NCI-H1694 (cell line): ENCODE measurements at regions not wholly inside any gene's neighbourhood (a gene's known extent, or its start where the extent isn't known, plus 50 kb on each side); places are given as distances from the start of the nearest gene placed in this dataset.

Experiments used
- DNase-seq: peaks from one replicate; lab custom pipeline; 2025; lab: John Stamatoyannopoulos, UW

DNA sequence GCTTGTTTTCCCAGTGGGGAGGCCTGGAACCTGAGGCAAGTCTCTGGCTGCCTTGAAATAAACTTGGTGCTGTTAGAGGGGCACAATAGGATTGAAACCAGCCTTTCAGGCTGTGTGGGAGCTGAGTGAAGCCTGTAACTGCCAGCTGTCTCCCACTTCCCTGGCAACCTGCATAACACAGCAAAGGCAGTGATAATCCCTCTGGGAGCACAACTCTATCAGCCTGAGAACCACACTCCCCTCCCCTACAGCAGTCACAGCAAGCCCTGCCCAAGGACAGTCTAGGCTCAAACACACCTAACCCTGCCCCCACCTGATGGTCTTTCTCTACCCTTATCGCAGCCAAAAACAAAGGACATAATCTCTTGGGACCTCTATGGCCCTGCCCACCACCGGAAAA, 683.8 kb upstream of the ATXN8OS start:
- no peak for DNase-seq

- no peak for DNase-seq
Observed at GRCh38 chr13:69418319-69418718, 689.3 kb upstream of the ATXN8OS start.

GRCh38 chr13:69410761-69411160, 696.9 kb upstream of the ATXN8OS start:
- DNase-seq = no peak

- no peak for DNase-seq
Observed at GRCh38 chr13:69391756-69392155, 715.9 kb upstream of the ATXN8OS start.

GRCh38 chr13:69389899-69390298, 717.7 kb upstream of the ATXN8OS start:
- DNase-seq = no peak

DNA sequence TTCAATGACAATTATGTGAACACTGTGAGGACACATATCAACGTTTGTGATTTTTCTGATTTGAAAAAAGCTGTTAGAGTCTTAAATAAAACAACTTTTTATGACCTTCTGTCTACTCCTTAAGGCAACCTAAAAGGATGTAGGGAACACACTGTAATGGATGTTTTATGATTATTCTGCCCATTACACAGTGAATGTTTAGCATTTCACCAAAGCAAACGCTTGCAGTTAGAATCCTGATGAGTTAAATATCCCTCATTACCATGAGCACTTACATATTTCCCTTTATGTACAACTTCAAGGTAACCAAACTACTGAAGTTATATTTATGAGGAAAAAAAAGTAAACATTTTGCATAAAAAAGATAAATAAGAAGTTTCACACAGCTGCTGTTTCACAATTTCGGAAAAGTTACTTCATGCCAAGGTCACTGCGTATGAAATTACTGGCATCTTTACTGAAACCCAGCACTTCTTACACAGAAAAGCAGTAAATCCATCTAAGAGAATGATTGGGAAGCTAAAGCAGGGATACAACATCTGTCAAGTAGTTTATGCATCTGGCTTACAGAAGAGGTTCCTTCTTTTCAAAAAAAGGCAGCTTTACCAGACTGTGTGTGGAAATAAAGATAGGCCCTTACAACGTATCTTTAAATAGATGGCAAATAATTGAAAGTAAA, 733.7 kb upstream of the ATXN8OS start:
- DNase-seq = no peak

GRCh38 chr13:69363360-69363759, 744.3 kb upstream of the ATXN8OS start:
- DNase-seq = no peak

GRCh38 chr13:69331245-69331644, 776.4 kb upstream of the ATXN8OS start:
- DNase-seq = no peak

- peak; percentile 0 for DNase-seq
Observed at GRCh38 chr13:69324090-69324886, 783.3 kb upstream of the ATXN8OS start.

DNA sequence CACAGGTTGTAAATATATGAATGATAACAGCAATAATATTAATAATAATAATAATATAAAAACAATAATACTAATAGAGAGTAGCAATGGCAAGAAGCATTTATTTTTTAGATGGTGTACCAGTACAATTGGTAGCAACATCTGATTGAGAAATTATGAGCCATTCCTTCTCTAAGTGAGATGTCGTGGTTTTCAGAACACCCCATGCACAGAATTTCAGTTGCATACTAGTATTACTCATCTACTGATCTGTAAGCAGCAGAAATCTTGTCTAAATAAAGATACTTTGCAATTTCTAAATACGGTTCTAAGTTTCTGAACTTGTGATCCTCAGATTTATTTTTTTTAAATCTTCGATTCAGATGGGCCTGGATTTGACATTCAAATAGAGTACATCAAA, 788.0 kb upstream of the ATXN8OS start:
- DNase-seq = no peak

DNA sequence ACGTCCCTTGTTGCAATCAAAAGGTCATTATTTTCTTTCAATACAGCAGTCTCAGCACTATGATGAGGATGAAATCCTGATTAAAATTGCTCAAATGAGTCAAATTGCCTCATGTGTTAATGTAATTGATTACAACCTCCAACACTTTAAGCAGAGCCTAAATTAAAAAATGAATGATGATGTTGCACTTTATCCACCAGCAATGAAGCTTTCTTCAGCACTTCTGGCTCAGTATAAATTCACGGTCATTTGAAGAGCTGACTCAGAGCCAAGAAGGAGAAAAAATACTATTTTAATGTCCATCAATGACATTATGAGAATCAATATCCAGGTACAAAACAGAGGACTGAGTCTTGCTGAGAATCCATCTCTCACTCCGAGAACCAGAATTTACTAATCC, 792.6 kb upstream of the ATXN8OS start:
- no peak for DNase-seq

DNA sequence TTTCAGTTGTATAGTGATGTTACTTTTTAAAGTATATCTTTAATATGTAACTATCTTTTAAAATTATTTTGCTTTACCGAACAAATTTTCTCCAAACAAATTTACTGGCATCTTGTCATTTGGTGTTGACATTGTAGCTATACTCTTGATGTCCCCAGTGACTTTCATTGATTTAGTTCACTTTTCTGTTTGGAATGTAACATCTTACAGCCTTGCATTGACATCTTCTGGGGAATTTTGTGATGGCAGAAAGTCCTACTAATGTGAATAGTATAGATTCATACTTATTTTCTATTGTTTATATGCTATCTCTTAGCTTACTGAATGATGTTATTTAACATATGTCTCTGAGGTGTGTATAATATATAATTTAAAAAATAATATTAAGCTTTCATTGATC, 800.9 kb upstream of the ATXN8OS start:
- no peak for DNase-seq

DNA sequence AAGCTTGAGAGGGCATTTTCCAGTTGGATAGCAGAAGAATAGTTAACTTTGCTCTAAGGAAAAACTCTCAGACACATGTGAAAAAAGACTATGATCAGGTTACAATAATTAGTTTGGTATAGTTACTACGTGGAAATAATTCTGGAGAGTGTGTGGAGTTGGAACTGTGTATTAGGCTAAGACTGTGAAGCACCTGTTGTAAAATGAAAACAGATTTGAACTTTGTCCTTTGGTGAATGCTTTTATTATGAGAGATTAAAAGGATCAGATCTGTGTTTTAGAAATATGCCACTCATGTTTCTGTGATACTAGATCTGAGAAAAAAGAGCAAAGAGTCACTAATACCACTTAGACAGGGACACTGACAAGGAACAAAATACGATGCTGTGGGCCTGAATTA, 807.5 kb upstream of the ATXN8OS start:
- no peak for DNase-seq

DNA sequence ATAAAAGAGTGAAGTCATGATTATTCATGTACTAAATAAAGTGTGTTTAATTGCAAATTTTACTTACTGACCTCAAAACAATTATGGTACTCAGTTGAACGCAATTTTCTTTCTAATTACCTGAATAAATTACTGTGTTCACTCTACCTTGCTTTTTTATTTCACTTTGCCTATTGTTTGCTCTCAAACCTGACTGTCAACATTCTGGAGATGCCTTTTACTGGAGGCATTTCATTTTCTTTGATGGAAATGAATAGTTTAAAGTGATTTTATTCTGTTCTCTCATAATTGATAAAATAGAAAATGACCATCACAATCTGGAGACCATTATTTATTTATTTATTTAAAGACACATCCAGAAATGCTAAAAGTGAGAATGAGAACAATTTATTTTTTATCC, 811.5 kb upstream of the ATXN8OS start:
- DNase-seq = no peak

- no peak for DNase-seq
Observed at GRCh38 chr13:69292789-69293425, 814.7 kb upstream of the ATXN8OS start.

DNA sequence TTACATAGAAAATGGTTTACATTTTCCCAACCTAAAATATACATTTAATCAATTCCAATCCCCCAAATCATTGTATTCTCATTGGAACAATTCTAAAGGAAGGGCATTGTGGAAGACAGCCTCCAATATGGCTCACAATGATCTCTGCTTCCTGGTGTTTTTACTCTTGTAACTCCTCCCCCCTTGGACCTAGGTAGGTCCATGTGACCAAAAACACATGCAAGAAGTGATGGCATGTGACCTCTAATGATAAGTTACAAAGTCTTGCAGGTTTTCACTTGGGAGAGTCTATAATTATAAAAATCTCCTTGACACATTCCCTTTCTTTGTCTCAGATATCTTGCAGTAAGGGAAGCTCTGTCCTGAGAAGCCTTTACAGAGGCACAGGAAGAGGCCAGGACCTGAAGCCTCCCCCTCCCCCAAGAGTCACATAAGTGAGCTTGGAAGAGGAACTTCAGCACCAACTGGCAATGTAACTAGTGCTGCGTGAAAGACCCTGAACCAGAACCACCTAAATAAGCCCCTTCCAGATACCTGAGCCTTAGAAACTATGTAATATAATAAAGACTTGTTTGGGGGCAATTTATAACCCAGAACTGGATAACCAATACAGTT, 816.2 kb upstream of the ATXN8OS start:
- no peak for DNase-seq

GRCh38 chr13:69288026-69288425, 819.6 kb upstream of the ATXN8OS start:
- DNase-seq = no peak

GRCh38 chr13:69287050-69287698, 820.5 kb upstream of the ATXN8OS start:
- no peak for DNase-seq

GRCh38 chr13:69283837-69284236, 823.8 kb upstream of the ATXN8OS start:
- DNase-seq = no peak

GRCh38 chr13:69283301-69283700, 824.3 kb upstream of the ATXN8OS start:
- no peak for DNase-seq

DNA sequence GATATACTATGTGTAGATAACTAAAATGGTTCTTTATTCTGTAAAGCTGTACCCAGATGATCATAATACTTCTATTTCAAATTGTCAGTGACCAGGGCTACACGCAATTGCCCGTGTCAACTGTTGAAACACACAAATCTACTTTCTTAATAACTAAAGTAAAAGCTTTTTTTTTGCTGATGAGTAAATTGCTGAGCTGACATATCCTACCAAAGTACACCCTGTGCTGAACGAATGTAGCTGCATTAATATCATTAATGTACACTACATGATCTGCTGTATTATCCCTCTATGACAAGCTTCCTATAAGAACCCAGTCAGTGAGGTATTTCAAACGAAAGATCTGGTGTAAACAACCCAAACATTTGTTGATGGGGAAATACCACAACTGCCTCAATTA, 827.2 kb upstream of the ATXN8OS start:
- no peak for DNase-seq

DNA sequence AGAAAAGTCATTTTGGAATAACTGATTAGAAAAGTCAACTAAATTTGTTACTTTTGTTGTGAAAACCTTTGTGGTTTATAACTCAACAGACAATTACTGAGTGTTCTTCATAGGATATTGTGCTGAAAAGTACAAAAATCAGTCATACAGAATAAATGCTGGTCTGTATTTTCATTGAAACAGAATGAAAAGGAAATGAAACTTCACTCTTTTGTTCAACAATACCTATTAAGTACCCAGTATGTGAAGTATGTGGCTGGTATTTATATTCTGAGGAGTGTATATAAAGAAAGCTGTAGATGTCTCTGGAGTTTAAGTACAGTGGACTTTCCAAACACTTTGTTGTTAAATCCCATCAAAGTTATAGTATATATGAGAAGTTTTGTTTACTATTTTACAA, 828.4 kb upstream of the ATXN8OS start:
- DNase-seq = no peak
